Smooth muscle cell (in vitro differentiated cells): ENCODE measurements at regions not wholly inside any gene's neighbourhood (a gene's known extent, or its start where the extent isn't known, plus 50 kb on each side); places are given as distances from the start of the nearest gene placed in this dataset.

Experiments used
- DNase-seq: peaks from one replicate; lab custom pipeline; 2025; ENCODE audit not compliant: unreplicated experiment; lab: John Stamatoyannopoulos, UW
- H2AFZ ChIP-seq: fragments of 200-600 bp; sonication (generic); 2 replicates; pipeline ENCODE4 v1.6.0; 2016; ENCODE audit warnings: antibody characterized with exemption, low read depth, mild to moderate bottlenecking
- H3F3A ChIP-seq: fragments of 200-600 bp; sonication (generic); 2 replicates; pipeline ENCODE4 v1.6.0; 2017; ENCODE audit warnings: antibody characterized with exemption, low read depth
- H3K27ac ChIP-seq: fragments of 200-600 bp; sonication (generic); 2 replicates; pipeline ENCODE4 v1.5.1; 2016; ENCODE audit warnings: low read depth, mild to moderate bottlenecking
- H3K27me3 ChIP-seq: fragments of 200-600 bp; sonication (generic); 2 replicates; pipeline ENCODE4 v1.6.1; 2016; ENCODE audit warnings: low read depth, mild to moderate bottlenecking
- H3K36me3 ChIP-seq: fragments of 200-600 bp; sonication (generic); 2 replicates; pipeline ENCODE4 v1.5.1; 2016; ENCODE audit warnings: low read depth
- H3K4me1 ChIP-seq: fragments of 200-600 bp; sonication (generic); 2 replicates; pipeline ENCODE4 v1.5.1; 2016; ENCODE audit warnings: low read depth
- H3K4me2 ChIP-seq: fragments of 200-600 bp; sonication (generic); 2 replicates; pipeline ENCODE4 v1.6.0; 2016; ENCODE audit warnings: mild to moderate bottlenecking
- H3K4me3 ChIP-seq: fragments of 200-600 bp; sonication (generic); 2 replicates; pipeline ENCODE4 v1.5.1; 2016; ENCODE audit warnings: mild to moderate bottlenecking
- H3K79me2 ChIP-seq: fragments of 200-600 bp; sonication (generic); 2 replicates; pipeline ENCODE4 v1.6.0; 2016; ENCODE audit warnings: low read depth, mild to moderate bottlenecking
- H3K9ac ChIP-seq: fragments of 200-600 bp; sonication (generic); 2 replicates; pipeline ENCODE4 v1.6.0; 2016; ENCODE audit warnings: low read depth
- H3K9me3 ChIP-seq: fragments of 200-600 bp; sonication (generic); replicated peaks from 2 replicates; pipeline ENCODE4 v1.5.1; 2016; ENCODE audit warnings: low read depth
- H4K20me1 ChIP-seq: fragments of 200-600 bp; sonication (generic); 2 replicates; pipeline ENCODE4 v1.6.0; 2016; ENCODE audit warnings: low read depth
- CTCF ChIP-seq: fragments of 200-600 bp; sonication (generic); IDR thresholded peaks from 2 replicates; pipeline ENCODE4 v1.5.1; 2017; ENCODE audit warnings: borderline replicate concordance, mild to moderate bottlenecking, antibody characterized with exemption; ENCODE audit not compliant: insufficient read depth, poor library complexity, severe bottlenecking
- WGBS: methylation state at CpG from one replicate; pipeline ENCODE4 v1.1.7; 2016; ENCODE audit warnings: low lambda C conversion rate; 5-methylcytosine and 5-hydroxymethylcytosine counted together

- H3K79me2 ChIP-seq, result no peaks in the 10 kb centered on the region
- no peak overlapping the region for H2AFZ ChIP-seq
- DNase-seq, result no peak
- WGBS, result 86% methylated on average over 1 of the region's 1 CpG
- no peaks in the 10 kb centered on the region for H3K36me3 ChIP-seq
- H3K4me1 ChIP-seq, result peaks cover 21% of the 10 kb centered on the region
- H3K9me3 ChIP-seq, result no peaks in the 10 kb centered on the region
- H3K4me3 ChIP-seq, result no peak overlapping the region
- H3K27ac ChIP-seq, result no peak overlapping the region
- H3K9ac ChIP-seq, result no peak overlapping the region
- no peaks in the 10 kb centered on the region for H4K20me1 ChIP-seq
- TF ChIP-seq CTCF, result no peak
- peaks cover 13% of the 10 kb centered on the region for H3K27me3 ChIP-seq
- no peaks in the 10 kb centered on the region for H3F3A ChIP-seq
- H3K4me2 ChIP-seq, result no peak overlapping the region
Measured at GRCh38 chr3:182124716-182125115, 413.0 kb downstream of the SOX2 start.

GRCh38 chr3:182129740-182130139, 418.0 kb downstream of the SOX2 start:
- no peaks in the 10 kb centered on the region for H4K20me1 ChIP-seq
- no peak overlapping the region for H3K4me3 ChIP-seq
- WGBS, result 79% methylated on average over 9 of the region's 9 CpGs
- no peak for DNase-seq
- no peak overlapping the region for H2AFZ ChIP-seq
- H3K4me2 ChIP-seq, result no peak overlapping the region
- peaks cover 15% of the 10 kb centered on the region for H3K27me3 ChIP-seq
- H3K9ac ChIP-seq, result no peak overlapping the region
- TF ChIP-seq CTCF, result no peak
- no peaks in the 10 kb centered on the region for H3F3A ChIP-seq
- peaks cover 6% of the 10 kb centered on the region for H3K4me1 ChIP-seq
- no peaks in the 10 kb centered on the region for H3K9me3 ChIP-seq
- no peaks in the 10 kb centered on the region for H3K36me3 ChIP-seq
- no peaks in the 10 kb centered on the region for H3K79me2 ChIP-seq
- H3K27ac ChIP-seq, result no peak overlapping the region

- 46% methylated on average over 2 of the region's 2 CpGs for WGBS
- Histone ChIP-seq H3K4me1 (peaks cover 6% of the 10 kb centered on the region), H3K36me3 (no peaks in the 10 kb centered on the region), H3K9me3 (no peaks in the 10 kb centered on the region), H3K27me3 (peaks cover 7% of the 10 kb centered on the region), H4K20me1 (no peaks in the 10 kb centered on the region), H3K4me2 (no peak overlapping the region), H3K9ac (no peak overlapping the region), H3K79me2 (no peaks in the 10 kb centered on the region), H3K4me3 (no peak overlapping the region), H2AFZ (no peak overlapping the region), H3F3A (no peaks in the 10 kb centered on the region), H3K27ac (no peak overlapping the region)
- no peak for DNase-seq
- TF ChIP-seq CTCF, result no peak
Measured at GRCh38 chr3:182133752-182134151, 422.0 kb downstream of the SOX2 start.

- Histone ChIP-seq H3K27ac (no peak overlapping the region), H3K79me2 (no peaks in the 10 kb centered on the region), H3F3A (no peaks in the 10 kb centered on the region), H2AFZ (no peak overlapping the region), H3K9me3 (no peaks in the 10 kb centered on the region), H3K9ac (no peak overlapping the region), H3K27me3 (peaks cover 10% of the 10 kb centered on the region), H3K4me2 (no peak overlapping the region), H3K36me3 (no peaks in the 10 kb centered on the region), H3K4me1 (peaks cover 2% of the 10 kb centered on the region), H4K20me1 (no peaks in the 10 kb centered on the region), H3K4me3 (no peak overlapping the region)
- 59% methylated on average over 2 of the region's 2 CpGs for WGBS
- TF ChIP-seq CTCF, result no peak
- DNase-seq, result no peak
Measured at GRCh38 chr3:182135056-182135455, 423.3 kb downstream of the SOX2 start.
